IMR-90 (cell line): ENCODE measurements at regions not wholly inside any gene's neighbourhood (a gene's known extent, or its start where the extent isn't known, plus 50 kb on each side); places are given as distances from the start of the nearest gene placed in this dataset.

Experiments
- ATAC-seq: fragments of 200-7000 bp; cut with Tn5 transposase; 2 replicates; pipeline ENCODE4 v1.9.1; 2020; ENCODE audit warnings: low read depth, mild to moderate bottlenecking, moderate library complexity
- BruUV-seq: library from RNA; stranded (reverse); fragments of 400-500 nt; replicated peaks from 2 replicates; lab custom pipeline; 2021; lab: Mats Ljungman, UMichigan
- CTCF ChIA-PET: fragments of 300-600 bp; formaldehyde crosslinking; extraction: SDS; loops from one replicate; lab custom pipeline; 2021; ENCODE audit warnings: antibody characterized with exemption; lab: Yijun Ruan, JAX
- POLR2A ChIA-PET: fragments of 300-600 bp; sonication (Branson Sonifier 250); formaldehyde crosslinking; loops from one replicate; lab custom pipeline; 2022; ENCODE audit warnings: antibody characterized with exemption; ENCODE audit not compliant: unreplicated experiment; lab: Charles Lee
- DNase-seq: peaks from one replicate; pipeline ENCODE4 v3.0.0; 2013
- H2AFZ ChIP-seq: replicated peaks from 2 replicates; pipeline ENCODE3; 2013; ENCODE audit warnings: low read length, mild to moderate bottlenecking; ENCODE audit not compliant: poor library complexity
- H2AK5ac ChIP-seq: 2 replicates; pipeline ENCODE4 v1.6.1; 2013; ENCODE audit warnings: low read depth, low read length, inconsistent platforms
- H2AK9ac ChIP-seq: replicated peaks from 2 replicates; pipeline ENCODE3; 2013; ENCODE audit warnings: mild to moderate bottlenecking, low read depth, low read length, moderate library complexity; ENCODE audit not compliant: poor library complexity
- H2BK120ac ChIP-seq: 2 replicates; pipeline ENCODE4 v1.6.1; 2013; ENCODE audit warnings: low read depth, low read length, inconsistent platforms
- H2BK15ac ChIP-seq: 3 replicates; pipeline ENCODE4 v1.6.1; 2013; ENCODE audit warnings: low read depth, low read length, inconsistent platforms
- H2BK20ac ChIP-seq: 2 replicates; pipeline ENCODE4 v1.6.1; 2013; ENCODE audit warnings: low read depth, mild to moderate bottlenecking, inconsistent platforms, low read length, moderate library complexity
- H2BK5ac ChIP-seq: 2 replicates; pipeline ENCODE4 v1.6.1; 2013; ENCODE audit warnings: mild to moderate bottlenecking, low read depth, low read length, inconsistent platforms; ENCODE audit not compliant: poor library complexity, severe bottlenecking
- H3K14ac ChIP-seq: replicated peaks from 2 replicates; pipeline ENCODE4 v1.6.1; 2013; ENCODE audit warnings: low read depth, low read length, inconsistent platforms
- H3K18ac ChIP-seq: 2 replicates; pipeline ENCODE4 v1.6.1; 2013; ENCODE audit warnings: low read depth, low read length, control low read depth
- H3K23ac ChIP-seq: 2 replicates; pipeline ENCODE4 v1.6.1; 2013; ENCODE audit warnings: low read depth, low read length, inconsistent platforms
- H3K27ac ChIP-seq: 2 replicates; pipeline ENCODE4 v1.5.1; 2013; ENCODE audit warnings: mild to moderate bottlenecking, control low read depth, low read length; ENCODE audit not compliant: insufficient read depth
- H3K27me3 ChIP-seq: 2 replicates; pipeline ENCODE4 v1.6.1; 2013; ENCODE audit warnings: low read length; ENCODE audit not compliant: control insufficient read depth, insufficient read depth
- H3K36me3 ChIP-seq: 2 replicates; pipeline ENCODE4 v1.6.1; 2013; ENCODE audit warnings: low read length, mixed read lengths; ENCODE audit not compliant: control insufficient read depth, insufficient read depth
- H3K4ac ChIP-seq: 2 replicates; pipeline ENCODE4 v1.6.1; 2013; ENCODE audit warnings: low read depth, low read length, inconsistent platforms
- H3K4me1 ChIP-seq: 2 replicates; pipeline ENCODE4 v1.6.1; 2013; ENCODE audit warnings: low read length, mixed read lengths; ENCODE audit not compliant: control insufficient read depth, insufficient read depth
- H3K4me2 ChIP-seq: 2 replicates; pipeline ENCODE4 v1.6.1; 2013; ENCODE audit warnings: low read depth, mild to moderate bottlenecking, control low read depth, low read length, moderate library complexity
- H3K4me3 ChIP-seq: 2 replicates; pipeline ENCODE4 v1.5.1; 2013; ENCODE audit warnings: low read depth, mild to moderate bottlenecking, control low read depth, low read length, moderate library complexity; ENCODE audit not compliant: insufficient read depth
- H3K56ac ChIP-seq: 2 replicates; pipeline ENCODE4 v1.6.1; 2013; ENCODE audit warnings: low read length, inconsistent platforms; ENCODE audit not compliant: insufficient read depth; ENCODE audit errors: extremely low read depth
- H3K79me1 ChIP-seq, 2 experiments: 2 replicates each; pipeline ENCODE4 v1.6.1; 2013; ENCODE audit warnings: low read length in 2 of 2, inconsistent platforms in 1 of 2, low read depth in 1 of 2
- H3K9ac ChIP-seq: 2 replicates; pipeline ENCODE4 v1.6.1; 2013; ENCODE audit warnings: low read depth, low read length, control low read depth
- H3K9me1 ChIP-seq: 2 replicates; pipeline ENCODE4 v1.6.1; 2013; ENCODE audit warnings: low read length, inconsistent platforms; ENCODE audit not compliant: insufficient read depth
- H3K9me3 ChIP-seq: 2 replicates; pipeline ENCODE4 v1.6.1; 2013; ENCODE audit warnings: low read length; ENCODE audit not compliant: control insufficient read depth, insufficient read depth
- H4K20me1 ChIP-seq: 2 replicates; pipeline ENCODE4 v1.6.1; 2013; ENCODE audit warnings: low read length, inconsistent platforms; ENCODE audit not compliant: insufficient read depth
- H4K5ac ChIP-seq: 2 replicates; pipeline ENCODE4 v1.6.1; 2013; ENCODE audit warnings: mild to moderate bottlenecking, low read depth, low read length, control low read depth
- H4K8ac ChIP-seq, 2 experiments: 2 replicates each; pipeline ENCODE4 v1.6.1; 2013; ENCODE audit warnings: low read depth in 2 of 2, low read length in 2 of 2, control low read depth in 1 of 2, inconsistent platforms in 1 of 2
- H4K91ac ChIP-seq: 2 replicates; pipeline ENCODE4 v1.6.1; 2013; ENCODE audit warnings: low read depth, low read length, inconsistent platforms; ENCODE audit not compliant: insufficient read depth
- BHLHE40 ChIP-seq: fragments of 150-350 bp; IDR thresholded peaks from 2 replicates; pipeline ENCODE4 v1.6.1; 2016; ENCODE audit warnings: mild to moderate bottlenecking, low read depth, low read length
- CEBPB ChIP-seq: IDR thresholded peaks from 2 replicates; pipeline ENCODE4 v1.6.1; 2012; ENCODE audit warnings: low read depth, low read length, improper control_type of control experiment
- CHD1 ChIP-seq: IDR thresholded peaks from 2 replicates; pipeline ENCODE4 v1.6.1; 2012; ENCODE audit warnings: low read depth, low read length, improper control_type of control experiment
- ELK1 ChIP-seq: fragments of 150-350 bp; IDR thresholded peaks from 2 replicates; pipeline ENCODE4 v1.6.1; 2016; ENCODE audit warnings: low read depth, mild to moderate bottlenecking, low read length, moderate library complexity, borderline replicate concordance
- FOS ChIP-seq: fragments of 150-350 bp; IDR thresholded peaks from 2 replicates; pipeline ENCODE4 v1.6.1; 2016; ENCODE audit warnings: low read depth, low read length
- MAZ ChIP-seq: IDR thresholded peaks from 2 replicates; pipeline ENCODE4 v1.6.1; 2012; ENCODE audit warnings: low read depth, mild to moderate bottlenecking, low read length, improper control_type of control experiment, moderate library complexity, borderline replicate concordance
- MXI1 ChIP-seq: IDR thresholded peaks from 2 replicates; pipeline ENCODE4 v1.6.1; 2012; ENCODE audit warnings: low read depth, mild to moderate bottlenecking, low read length, moderate library complexity, borderline replicate concordance
- NFE2L2 ChIP-seq: fragments of 150-350 bp; IDR thresholded peaks from 2 replicates; pipeline ENCODE4 v1.6.1; 2016; ENCODE audit warnings: low read depth, mild to moderate bottlenecking, low read length
- RAD21 ChIP-seq: IDR thresholded peaks from 2 replicates; pipeline ENCODE4 v1.6.1; 2012; ENCODE audit warnings: low read length, improper control_type of control experiment
- RCOR1 ChIP-seq: IDR thresholded peaks from 2 replicates; pipeline ENCODE4 v1.6.1; 2012; ENCODE audit warnings: mild to moderate bottlenecking, low read length, improper control_type of control experiment; ENCODE audit not compliant: insufficient replicate concordance
- RFX5 ChIP-seq: IDR thresholded peaks from 2 replicates; pipeline ENCODE4 v1.8.0; 2012; ENCODE audit warnings: low read depth, mild to moderate bottlenecking, low read length, moderate library complexity
- USF2 ChIP-seq: fragments of 150-350 bp; IDR thresholded peaks from 2 replicates; pipeline ENCODE4 v1.6.1; 2017; ENCODE audit warnings: mild to moderate bottlenecking, antibody characterized with exemption, low read length, low read depth
- WGBS, 2 experiments: methylation state at CpG; one replicate each; pipeline versions ENCODE4 v1.1.5 to v1.1.7; 2013; ENCODE audit warnings: missing lambda C conversion rate in 2 of 2; ENCODE audit not compliant: insufficient read length in 1 of 2; ENCODE audit errors: extremely low coverage in 2 of 2; 5-methylcytosine and 5-hydroxymethylcytosine counted together
- dilution Hi-C: fragments of 300-500 bp; cut with HindIII; formaldehyde crosslinking; loops from one replicate; pipeline ENCODE4 v1.14.3; 2018; ENCODE audit warnings: low sequenced_read_pairs; ENCODE audit not compliant: unreplicated experiment
- in situ Hi-C: fragments of 300-500 bp; cut with MboI; formaldehyde crosslinking; loops from 3 replicates; pipeline ENCODE4 v1.14.3; 2019; ENCODE audit warnings: low sequenced_read_pairs, inconsistent platforms, mixed read lengths
- intact Hi-C: fragments of 100-400 bp; cut with micrococcal nuclease; formaldehyde crosslinking; loops from 2 replicates; pipeline ENCODE4 v1.10.0; 2022

GRCh38 chr16:9212621-9213020, 121.2 kb downstream of the HAPSTR1 start:
- Histone ChIP-seq H3K56ac (no peak overlapping the region), H3K4me2 (no peak overlapping the region), H3K27me3 (no peaks in the 10 kb centered on the region; the same call in 1 of the 2 replicates), H2BK20ac (no peak overlapping the region), H3K27ac (no peak overlapping the region), H4K91ac (no peak overlapping the region), H2AFZ (no peak overlapping the region), H3K23ac (no peak overlapping the region), H3K4ac (no peak overlapping the region), H4K20me1 (no peaks in the 10 kb centered on the region), H2AK9ac (no peak overlapping the region), H2BK5ac (no peak overlapping the region), H3K9me3 (no peaks in the 10 kb centered on the region), H4K5ac (no peak overlapping the region), H3K36me3 (no peaks in the 10 kb centered on the region), H3K4me1 (no peaks in the 10 kb centered on the region), H3K79me1 (no peaks in the 10 kb centered on the region), H2BK15ac (no peak overlapping the region), H3K18ac (no peak overlapping the region), H3K9me1 (no peaks in the 10 kb centered on the region), H2AK5ac (no peak overlapping the region), H3K14ac (no peak overlapping the region), H4K8ac (no peak overlapping the region), H2BK120ac (no peak overlapping the region), H3K4me3 (no peak overlapping the region), H3K9ac (no peak overlapping the region)
- intact Hi-C loops (no loop called here), in situ Hi-C loops (no loop called here), dilution Hi-C loops (no loop called here)
- BruUV-seq: no TSS peak
- POLR2A ChIA-PET: no interaction called here
- ATAC-seq (no peak), DNase-seq (no peak)
- CTCF ChIA-PET: no interaction called here
- 0% methylated on average over 1 of the region's 5 CpGs; no CpG with 5 or more reads in 1 of the 2 experiments for WGBS, 2 experiments
- TF ChIP-seq CHD1 (no peak), RCOR1 (no peak), RAD21 (no peak), ELK1 (no peak), FOS (no peak), MXI1 (no peak), MAZ (no peak), BHLHE40 (no peak), RFX5 (no peak), USF2 (no peak), CEBPB (no peak), NFE2L2 (no peak)
